SKM-1 (cell line): ENCODE measurements at regions not wholly inside any gene's neighbourhood (a gene's known extent, or its start where the extent isn't known, plus 50 kb on each side); places are given as distances from the start of the nearest gene placed in this dataset.

Source experiments
- DNase-seq: peaks from one replicate; lab custom pipeline; 2025; ENCODE audit not compliant: unreplicated experiment; lab: John Stamatoyannopoulos, UW

DNA sequence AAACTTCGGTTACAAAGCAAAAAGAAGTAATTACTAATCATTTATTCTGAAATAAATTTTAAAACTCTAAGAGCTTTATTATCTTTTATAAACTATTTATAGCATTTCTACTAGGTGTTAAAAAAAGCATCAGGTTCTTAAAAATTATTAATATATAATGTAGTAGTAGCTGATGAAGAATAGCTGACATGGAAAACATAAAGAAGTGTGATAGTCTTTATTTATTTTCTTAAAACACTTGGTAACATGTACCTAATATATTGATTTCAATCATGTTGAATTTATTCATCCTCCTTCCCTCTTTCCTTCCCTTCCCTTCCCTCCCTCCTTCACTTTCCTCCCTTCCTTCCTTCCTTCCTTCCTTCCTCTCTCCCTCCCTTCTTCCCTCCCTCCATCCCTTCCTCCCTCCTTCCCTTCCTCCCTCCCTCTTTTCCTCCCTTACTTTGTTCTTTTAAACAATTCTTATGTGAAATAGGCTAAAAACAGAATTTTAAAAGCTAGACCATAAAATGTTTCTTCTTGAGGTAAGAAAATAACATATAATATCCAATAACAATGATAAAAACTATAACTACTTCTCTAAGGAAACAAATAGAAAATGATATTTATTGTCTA is 913.9 kb upstream of the MAP3K7 start:
- no peak for DNase-seq

DNA sequence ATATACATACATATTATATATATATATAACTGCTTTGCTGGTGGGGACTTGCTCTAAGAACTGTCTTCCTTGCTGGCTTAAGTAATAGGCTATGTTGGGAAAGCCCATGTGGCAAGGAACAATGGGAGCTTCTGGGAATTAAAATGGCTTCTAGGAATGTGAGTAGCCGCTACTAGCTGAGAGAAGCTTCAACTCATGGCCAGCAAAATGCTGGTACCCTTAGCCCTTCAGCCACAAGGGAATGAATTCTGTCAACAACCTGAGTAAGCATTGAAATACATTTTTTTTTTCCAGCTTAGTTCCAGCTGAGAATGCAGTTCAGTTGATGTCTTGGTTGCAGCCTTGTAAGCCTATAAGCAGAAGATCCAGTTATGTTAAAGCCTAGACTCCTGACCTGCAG is 911.7 kb upstream of the MAP3K7 start:
- no peak for DNase-seq

DNA sequence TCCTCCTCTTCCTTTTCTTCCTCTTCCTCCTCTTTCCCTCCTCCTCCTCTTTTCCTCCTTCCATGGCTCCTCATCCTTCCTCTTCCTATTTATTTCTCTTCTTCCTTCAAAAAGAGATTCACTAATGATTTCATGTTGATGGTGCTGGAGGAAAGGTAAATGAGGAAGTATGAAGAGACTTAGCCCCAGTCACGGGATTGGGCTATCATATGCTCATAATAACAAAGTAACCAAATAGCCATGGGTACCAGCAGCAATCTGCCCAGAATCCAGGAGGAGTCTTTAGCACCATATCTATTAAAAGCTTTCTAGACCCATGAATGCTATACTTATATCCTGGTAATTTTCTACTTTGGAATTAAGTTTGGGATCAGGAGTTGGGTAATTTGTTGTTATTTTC is 910.9 kb upstream of the MAP3K7 start:
- DNase-seq: no peak

DNA sequence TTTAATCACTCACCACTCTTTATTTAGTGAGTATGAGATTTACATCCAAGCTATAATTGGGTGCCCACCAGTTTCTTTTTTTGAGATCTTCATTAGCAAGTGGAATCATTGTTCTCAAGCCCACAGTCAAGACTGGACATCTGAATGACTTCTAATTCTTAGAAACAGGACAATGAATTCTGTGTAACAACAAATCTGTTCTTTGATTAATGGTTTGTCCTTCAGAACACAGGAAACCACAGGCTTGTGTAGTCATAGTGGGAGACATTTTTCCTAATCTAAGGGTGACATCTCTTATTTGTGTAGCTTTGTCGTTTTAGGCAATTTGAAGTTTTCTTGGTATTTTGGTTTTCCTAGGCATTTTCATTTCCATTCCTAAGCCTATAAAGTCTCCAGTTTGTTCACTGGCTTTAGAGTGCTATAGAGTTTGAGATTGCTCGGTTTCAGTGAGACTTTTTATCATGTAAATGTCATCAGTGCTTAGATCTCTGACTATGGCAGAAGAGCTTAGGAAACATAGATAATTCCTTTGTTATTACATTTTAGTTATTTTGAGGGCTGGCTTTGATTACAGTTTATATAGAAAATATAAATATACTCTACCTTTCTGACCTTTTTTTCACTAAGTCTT is 903.9 kb upstream of the MAP3K7 start:
- DNase-seq: no peak

DNA sequence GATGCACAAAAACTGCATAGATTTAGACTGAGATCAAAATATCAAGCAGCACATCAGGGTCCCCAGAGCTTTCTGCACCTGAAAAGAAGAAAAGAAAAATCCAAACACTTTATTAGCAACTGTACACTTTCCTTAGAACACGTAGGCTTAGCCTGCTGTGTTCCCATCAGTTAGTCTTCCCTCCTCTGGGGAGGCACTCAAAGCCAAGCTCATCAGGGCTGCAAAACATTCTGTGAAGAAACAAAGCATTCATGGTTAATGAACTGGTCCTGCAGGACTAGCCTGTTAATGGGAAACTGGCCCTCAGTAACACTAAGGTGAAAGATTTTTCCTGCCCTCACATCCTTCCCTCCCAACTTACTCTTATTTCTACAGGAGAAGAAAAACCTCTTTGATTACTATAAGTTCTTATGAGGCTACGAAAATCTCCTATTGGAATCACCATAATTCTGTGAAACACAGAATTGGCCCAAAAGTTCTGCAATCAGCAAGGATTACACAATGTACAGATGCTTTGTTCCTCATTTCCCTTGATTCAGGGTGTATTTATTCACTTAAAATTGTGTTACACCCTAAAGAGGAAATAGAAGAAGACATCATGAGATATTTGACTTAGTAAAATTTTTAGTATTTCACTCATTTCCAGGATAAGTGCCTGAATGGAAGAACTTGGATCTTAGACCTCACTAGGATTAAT is 901.0 kb upstream of the MAP3K7 start:
- DNase-seq: peak; percentile 43

DNA sequence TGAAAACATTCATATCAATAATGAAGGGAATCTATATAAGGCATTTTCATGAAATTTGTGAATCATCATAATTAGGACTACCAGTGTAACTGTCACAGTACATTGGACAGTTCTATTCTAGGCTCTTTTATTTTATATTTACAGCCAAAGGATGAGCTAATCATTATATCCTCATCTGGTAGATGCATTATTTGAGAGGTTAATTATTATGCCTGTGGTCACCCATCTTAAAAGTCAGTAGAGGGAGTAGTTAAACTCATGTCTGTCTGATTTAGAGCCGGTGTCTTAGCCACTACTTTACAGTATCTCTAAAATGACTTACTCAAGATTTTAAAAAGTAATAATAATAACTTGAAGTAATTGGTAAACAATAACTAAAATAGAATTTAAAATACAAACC is 899.3 kb upstream of the MAP3K7 start:
- no peak for DNase-seq

DNA sequence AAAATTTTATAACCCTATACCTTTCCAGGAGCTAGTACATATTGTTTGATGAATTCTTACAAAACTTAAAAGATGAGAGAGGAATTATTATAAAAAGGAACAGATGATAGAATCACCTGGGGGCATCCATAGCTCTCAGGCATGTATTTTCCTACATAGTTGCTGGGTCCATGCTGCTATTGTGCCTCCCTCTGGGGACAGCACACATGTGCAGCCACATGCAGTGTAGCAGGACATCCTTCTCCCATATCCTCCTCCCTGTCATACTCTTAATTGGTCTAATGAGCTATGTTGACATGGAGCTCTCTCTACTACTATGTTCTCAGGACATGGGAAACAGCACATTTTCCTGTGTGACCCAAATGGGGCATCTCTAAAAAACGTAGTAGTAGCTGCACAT is 898.2 kb upstream of the MAP3K7 start:
- no peak for DNase-seq

DNA sequence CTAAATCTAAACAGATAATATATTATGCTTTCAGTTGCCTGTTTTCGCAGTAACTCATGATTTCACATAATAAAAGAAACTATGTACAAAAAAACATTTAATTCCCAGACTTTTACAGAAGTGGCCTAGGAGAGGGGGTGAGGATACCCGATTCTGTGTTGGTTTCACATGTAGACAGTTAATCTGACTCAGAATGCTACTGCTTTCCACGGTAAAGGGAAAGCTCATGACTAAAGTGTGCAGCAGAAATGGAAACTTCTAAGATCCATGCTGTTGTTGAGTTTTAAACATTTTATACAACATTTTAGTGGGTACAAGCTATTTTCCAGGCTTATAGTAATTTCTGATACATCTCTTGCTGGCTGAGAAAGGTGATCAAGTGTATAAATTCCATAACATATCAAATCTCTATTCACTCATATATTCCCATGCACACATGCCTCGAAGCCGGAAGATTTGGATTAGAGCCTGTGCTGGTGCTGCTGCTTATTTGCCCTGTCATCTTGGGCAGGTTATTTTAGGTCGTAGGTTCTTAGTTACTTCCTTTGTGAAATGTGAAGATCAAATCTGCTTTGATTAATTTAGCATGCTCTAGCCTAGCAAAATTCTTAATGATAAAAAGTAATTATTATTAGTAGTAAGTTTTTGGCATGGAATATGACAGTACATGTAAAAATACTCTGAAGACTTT is 896.7 kb upstream of the MAP3K7 start:
- no peak for DNase-seq

DNA sequence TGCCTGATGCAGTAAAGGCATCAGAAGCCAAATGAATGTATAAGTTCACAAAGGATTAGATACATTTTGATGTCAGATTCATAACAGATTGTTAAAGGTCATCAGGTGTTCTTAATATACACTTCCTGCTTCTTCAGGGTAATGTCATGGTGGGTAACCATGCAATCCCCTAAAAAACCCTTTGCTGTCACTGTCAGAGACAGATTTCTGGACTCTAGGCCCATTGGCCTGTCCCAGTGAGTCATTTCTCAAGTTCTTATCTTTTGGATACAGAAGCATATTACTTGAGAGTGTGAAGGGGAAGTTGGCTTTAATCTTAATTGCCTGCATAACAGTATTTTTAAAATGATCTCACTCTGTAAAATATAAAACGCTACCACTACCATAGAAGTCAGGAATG is 895.6 kb upstream of the MAP3K7 start:
- no peak for DNase-seq

DNA sequence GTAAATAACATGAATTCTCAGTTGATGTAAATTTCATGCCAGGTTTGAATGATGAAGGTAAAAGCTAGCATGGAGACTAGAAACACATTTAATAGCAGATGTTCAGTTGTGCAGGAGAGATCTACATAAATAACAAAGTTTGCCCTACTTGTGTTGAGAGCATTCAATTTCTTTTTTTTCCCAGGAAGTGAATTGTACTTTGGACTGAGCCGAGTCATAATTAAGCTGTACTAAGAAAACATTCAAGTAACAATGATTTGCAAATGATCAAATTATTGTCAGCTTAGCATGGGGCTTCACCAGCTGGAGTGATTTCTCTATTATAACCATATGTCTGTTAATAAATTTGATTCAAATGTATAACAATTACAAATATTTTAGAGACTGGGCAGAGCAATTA is 893.5 kb upstream of the MAP3K7 start:
- DNase-seq: no peak

DNA sequence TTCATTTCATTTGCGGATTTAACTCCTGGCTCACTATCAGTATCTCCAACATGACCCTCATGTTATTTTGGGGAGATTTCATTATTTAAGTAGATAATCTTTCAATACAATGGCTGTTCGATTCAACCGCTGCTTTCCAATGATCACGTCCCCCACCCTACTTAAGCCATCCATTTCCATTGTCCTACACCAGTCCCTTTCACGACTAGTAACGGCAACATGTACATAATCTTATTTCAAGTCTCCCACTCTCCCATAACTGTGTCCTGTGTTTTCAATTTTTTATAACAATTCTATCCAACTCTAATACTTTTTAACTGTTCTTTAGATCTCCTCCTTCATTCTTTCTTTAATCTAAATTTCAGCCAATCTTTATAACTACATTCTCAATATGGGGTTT is 890.8 kb upstream of the MAP3K7 start:
- DNase-seq: no peak

DNA sequence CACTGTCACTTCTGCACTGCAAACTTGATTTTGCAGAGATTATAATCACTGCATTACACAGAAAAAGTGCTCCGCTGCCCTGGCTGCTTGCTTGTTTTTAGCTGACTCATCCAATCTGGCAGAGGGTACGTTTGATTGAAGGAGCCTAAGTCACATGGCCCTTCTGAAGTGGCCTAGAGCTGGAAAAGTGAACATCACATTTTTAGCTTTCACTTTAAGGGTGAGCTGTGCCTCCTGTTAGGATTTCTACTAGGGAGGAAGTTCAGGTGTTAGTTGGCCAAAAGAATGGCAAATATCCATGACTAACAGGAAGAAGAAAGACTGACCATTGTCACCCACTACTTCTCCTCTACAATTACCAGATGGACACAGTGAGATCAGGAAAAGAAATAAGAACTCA is 889.1 kb upstream of the MAP3K7 start:
- no peak for DNase-seq

DNA sequence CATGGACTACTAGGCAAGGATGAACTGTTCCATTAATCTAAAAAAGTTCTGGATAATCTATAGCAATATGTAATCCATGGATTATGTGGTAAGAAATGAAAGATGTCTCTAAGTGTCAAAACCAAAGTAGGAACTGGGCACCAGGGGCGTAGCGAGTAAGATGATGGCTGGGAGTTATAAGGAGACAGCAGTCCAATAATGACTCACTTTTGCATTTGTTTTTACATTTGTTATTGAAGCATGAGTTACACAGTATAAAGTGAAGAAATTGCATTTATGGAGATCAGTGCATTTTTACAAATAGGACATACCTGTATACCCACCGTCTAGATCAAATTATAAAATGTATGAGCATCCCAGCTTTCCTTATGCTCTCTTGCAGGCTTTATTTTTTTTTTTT is 878.5 kb upstream of the MAP3K7 start:
- no peak for DNase-seq

DNA sequence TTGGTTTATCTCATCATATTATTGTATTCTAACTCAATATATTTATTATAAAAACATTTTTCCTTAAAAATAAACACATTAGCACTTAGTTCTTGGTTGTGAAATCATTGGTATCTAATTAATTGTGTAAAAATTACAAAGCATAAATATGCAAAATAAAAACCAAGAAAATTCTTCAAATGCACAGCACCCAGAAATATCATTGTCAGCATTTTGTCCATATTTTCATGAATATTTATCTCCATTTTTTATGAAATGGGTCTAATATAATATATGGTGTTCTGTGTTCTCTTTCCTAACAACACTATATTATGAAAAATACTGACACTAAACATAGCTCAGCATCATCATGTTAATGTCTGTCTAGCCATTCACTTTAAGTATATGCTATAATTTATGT is 877.8 kb upstream of the MAP3K7 start:
- DNase-seq: no peak

DNA sequence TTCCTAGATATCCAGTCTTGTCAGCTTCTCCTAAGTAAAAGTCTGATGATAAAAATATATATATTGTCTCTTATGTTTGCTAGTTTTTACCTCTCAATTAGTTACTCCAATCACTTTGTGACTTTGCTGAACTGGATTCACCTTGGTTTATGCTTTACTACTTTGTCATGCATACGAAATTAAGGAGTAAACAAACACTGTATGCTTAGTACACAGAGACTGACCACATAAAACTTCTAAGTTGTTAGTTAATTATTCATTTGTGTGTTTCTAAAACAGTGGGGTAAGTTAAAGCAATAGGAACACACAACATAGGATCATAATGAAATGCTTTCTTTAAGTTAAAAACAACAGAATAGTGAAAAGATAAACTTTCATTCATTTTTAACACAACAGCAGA is 877.3 kb upstream of the MAP3K7 start:
- no peak for DNase-seq

DNA sequence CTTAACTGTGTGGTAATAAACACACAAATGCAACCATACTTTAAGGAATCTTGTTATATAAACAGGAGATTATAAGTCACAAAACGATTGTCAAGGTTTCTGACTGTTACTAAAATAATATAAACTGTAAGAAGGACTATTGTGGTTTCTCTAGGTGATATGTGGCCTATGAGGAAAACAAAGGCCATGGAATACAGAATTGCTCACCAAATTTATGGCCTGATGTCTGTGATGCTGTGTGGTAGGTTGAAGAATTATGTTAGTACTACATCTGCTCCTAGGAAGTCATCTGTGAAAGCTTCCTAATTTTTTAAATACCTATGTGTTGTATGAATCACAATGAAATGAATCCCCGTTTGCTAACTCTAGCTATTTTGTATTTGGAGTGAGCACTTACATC is 875.4 kb upstream of the MAP3K7 start:
- DNase-seq: no peak

DNA sequence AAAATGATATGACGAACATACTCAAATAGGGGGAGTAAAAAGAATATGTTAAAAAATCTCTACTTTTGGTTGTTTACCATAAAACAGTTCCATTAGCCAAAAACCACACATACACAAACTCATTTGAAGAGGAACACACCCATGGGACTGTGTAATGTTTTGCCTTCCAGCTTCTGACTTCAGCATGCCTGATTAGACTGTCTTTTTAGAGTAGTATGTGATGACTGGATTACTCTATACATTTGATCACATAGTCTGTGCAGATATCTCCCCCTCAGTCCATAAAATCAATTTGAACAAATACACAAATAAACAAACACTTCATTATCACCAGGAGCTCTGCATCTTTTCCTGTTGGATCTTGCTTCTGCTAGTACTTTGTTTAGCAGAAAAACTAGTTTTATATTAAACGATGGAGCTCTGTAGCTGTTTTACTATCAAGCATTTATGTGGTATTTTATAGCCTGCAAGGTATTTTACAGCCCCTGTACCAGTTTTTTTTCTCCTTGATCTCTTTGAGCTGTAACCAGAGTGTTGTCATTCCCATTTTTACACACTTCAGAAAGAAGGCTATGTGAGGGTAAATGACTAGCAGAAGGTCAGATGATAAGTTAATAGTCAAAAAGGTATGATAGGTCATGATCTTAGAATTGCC is 866.5 kb upstream of the MAP3K7 start:
- DNase-seq: no peak

DNA sequence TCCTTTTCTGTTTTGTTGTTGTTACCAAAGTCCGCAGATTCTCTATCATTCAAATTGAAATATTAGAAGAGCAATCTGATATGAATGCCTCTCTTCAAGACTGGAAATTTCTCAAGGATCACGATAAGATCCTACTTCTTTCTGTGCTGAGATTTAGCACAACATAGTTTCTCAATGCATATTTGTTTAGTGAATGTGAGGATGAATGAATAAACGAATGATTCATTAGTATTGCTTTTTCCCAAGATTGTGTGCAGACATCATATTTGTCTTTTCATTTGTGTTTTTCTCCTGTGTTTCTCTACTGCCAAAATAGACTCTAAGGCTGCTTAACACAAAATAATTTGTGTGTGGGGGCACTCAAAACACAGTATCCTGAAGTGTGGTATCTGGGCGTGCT is 862.7 kb upstream of the MAP3K7 start:
- DNase-seq: no peak

DNA sequence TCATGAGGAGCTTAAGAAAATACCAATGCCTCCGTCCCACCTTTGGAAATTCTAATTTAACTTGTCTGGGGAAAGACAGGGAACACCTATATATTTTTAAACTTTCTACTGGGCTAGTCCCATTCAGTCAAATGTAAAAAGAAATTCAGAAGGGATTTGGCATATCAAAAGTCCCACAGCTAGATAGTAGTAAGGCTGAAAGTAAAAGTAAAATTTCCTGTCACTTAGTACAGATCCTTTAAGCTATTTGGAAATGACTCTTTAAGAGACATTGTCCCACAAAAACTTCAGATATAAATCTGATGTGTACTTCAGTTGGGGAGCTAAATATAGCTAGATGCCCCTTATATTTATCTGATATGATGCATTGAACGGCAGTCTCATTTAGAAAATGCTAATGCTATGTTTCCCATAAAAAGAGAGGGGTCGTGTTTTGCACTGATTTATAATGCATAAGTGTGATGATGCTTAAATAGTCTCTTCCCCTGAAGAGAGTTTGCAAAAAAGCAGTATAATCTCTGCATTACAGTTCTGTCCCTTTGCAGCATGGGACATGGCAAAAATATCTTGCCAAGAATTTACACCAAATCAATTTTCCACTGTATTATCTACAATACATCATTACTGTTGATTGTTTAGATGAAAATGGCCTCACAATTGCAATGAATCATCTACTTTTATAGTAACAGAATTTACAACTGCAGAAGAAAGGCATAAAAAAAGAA is 860.8 kb upstream of the MAP3K7 start:
- DNase-seq: no peak

DNA sequence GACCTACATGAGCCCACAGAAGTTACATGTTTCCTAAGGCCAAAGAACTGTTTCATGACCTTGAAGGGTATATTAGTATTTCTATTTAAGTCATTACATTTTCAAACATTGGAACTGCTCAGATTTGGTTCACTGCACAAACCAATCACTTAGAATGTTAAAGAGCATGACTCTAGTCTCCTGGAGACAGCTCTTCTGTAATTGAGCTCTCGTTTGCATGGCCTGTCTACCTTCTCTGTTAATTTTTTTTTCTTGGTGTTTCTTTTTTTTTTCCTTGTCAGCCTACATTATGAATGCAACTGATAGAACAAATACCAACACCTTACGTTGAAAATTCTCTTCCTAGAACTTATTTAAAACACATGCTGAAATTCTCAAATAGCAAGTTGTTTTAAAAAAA is 860.2 kb upstream of the MAP3K7 start:
- no peak for DNase-seq

DNA sequence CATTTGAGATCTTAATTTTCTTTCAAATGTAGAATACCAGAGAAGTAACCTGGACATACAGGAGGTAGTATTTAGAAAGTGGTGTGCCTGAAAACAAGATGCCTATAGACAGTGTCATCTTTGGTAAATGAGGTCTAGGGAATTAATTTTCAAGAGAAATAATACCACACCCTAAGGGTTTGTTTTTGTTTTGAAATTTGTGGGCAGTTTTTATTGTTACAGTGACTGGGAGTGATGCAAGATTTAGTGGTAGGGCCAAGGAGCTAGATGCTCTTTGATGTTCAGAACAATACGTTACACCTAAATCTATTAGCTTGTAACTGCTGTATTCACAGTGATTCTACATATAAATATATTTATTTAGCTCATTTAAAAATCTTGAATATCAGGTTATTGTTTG is 856.5 kb upstream of the MAP3K7 start:
- DNase-seq: no peak
